SK-N-MC (cell line): ENCODE measurements at regions not wholly inside any gene's neighbourhood (a gene's known extent, or its start where the extent isn't known, plus 50 kb on each side); places are given as distances from the start of the nearest gene placed in this dataset.

Source experiments
- EZH2 ChIP-seq: fragments of 200-600 bp; sonication (generic); IDR thresholded peaks from one replicate; pipeline ENCODE4 v1.6.1; 2017; ENCODE audit warnings: antibody characterized with exemption
- FOXP2 ChIP-seq: optimal IDR thresholded peaks from 2 replicates; pipeline ENCODE3; 2011; ENCODE audit warnings: mild to moderate bottlenecking, moderate library complexity; ENCODE audit not compliant: insufficient read depth; ENCODE audit errors: extremely low read length, control extremely low read depth
- POLR2AphosphoS5 ChIP-seq: IDR thresholded peaks from 2 replicates; pipeline ENCODE4 v1.6.1; 2012; ENCODE audit warnings: mild to moderate bottlenecking, low read depth, low read length, borderline replicate concordance

GRCh38 chr2:144329472-144329871 is 190.4 kb downstream of the ZEB2 start:
- TF ChIP-seq POLR2AphosphoS5 (no peak), EZH2 (no peak), FOXP2 (no peak)
